ENCODE measurements at regions not wholly inside any gene's neighbourhood (a gene's known extent, or its start where the extent isn't known, plus 50 kb on each side); places are given as distances from the start of the nearest gene placed in this dataset.

GRCh38 chr14:45381091-45381490 lies 128.1 kb upstream of the MIS18BP1 start:
- no peak for TF ChIP-seq CTCF (IDR thresholded peaks at IDR 0.05; ENCODE audit: insufficient read depth, low read length)
- no peak for TF ChIP-seq REST (IDR thresholded peaks at IDR 0.05; ENCODE audit: insufficient replicate concordance, low read depth)
- TF ChIP-seq GABPA (IDR thresholded peaks at IDR 0.05; ENCODE audit: low read depth) = no peak

All from HL-60 (cell line).